Sigmoid colon (tissue), 4 donors: ENCODE measurements at regions not wholly inside any gene's neighbourhood (a gene's known extent, or its start where the extent isn't known, plus 50 kb on each side); places are given as distances from the start of the nearest gene placed in this dataset.

Source experiments
- CTCF ChIP-seq, 4 experiments: fragments of 450-650 bp in 3 of 4; fragments of 200-600 bp in 1 of 4; IDR thresholded peaks; one replicate each; pipeline ENCODE4 v1.5.1; 2016 to 2019; ENCODE audit warnings: antibody characterized with exemption in 4 of 4, mild to moderate bottlenecking in 3 of 4, moderate library complexity in 2 of 4
- EP300 ChIP-seq, 4 donors: sonication (generic); formaldehyde crosslinking; IDR thresholded peaks; one replicate each; pipeline ENCODE4 v1.6.1; 2017; ENCODE audit warnings: antibody characterized with exemption in 4 of 4
- POLR2A ChIP-seq, 2 donors: fragments of 450-650 bp; IDR thresholded peaks; one replicate each; pipeline ENCODE4 v1.6.1; 2016; ENCODE audit warnings: antibody characterized with exemption in 2 of 2, mild to moderate bottlenecking in 2 of 2, moderate library complexity in 2 of 2
- POLR2AphosphoS5 ChIP-seq, 4 donors: sonication (generic); formaldehyde crosslinking; IDR thresholded peaks; one replicate each; pipeline ENCODE4 v1.6.1; 2017; ENCODE audit warnings: antibody characterized with exemption in 4 of 4

GRCh38 chr5:116629168-116629567 is 54.5 kb upstream of the SEMA6A start:
- TF ChIP-seq CTCF (IDR thresholded peaks at IDR 0.05) (no peak), POLR2A (IDR thresholded peaks at IDR 0.05) (no peak), POLR2AphosphoS5 (IDR thresholded peaks at IDR 0.05) (no peak), EP300 (IDR thresholded peaks at IDR 0.05) (no peak)
